Esophagus squamous epithelium (tissue), 5 donors: ENCODE measurements at regions not wholly inside any gene's neighbourhood (a gene's known extent, or its start where the extent isn't known, plus 50 kb on each side); places are given as distances from the start of the nearest gene placed in this dataset.

Experiments used
- DNase-seq: peaks from one replicate; lab custom pipeline; 2025; lab: John Stamatoyannopoulos, UW
- H3K27ac ChIP-seq, 4 donors: fragments of 200-600 bp; sonication (generic); one replicate each; pipeline ENCODE4 v1.5.1; 2016 to 2019; ENCODE audit warnings: mild to moderate bottlenecking in 1 of 4
- H3K27me3 ChIP-seq, 4 donors: fragments of 200-600 bp; sonication (generic); 1 replicate in 3 of 4; 2 replicates in 1 of 4; pipeline versions ENCODE4 v1.5.1 to v1.6.0; 2017 to 2021; ENCODE audit warnings: antibody characterized with exemption in 1 of 4
- H3K36me3 ChIP-seq, 3 donors: fragments of 200-600 bp; sonication (generic); one replicate each; pipeline ENCODE4 v1.5.1; 2016 to 2019
- H3K4me1 ChIP-seq, 3 donors: fragments of 200-600 bp; sonication (generic); one replicate each; pipeline ENCODE4 v1.5.1; 2017 to 2019
- H3K4me3 ChIP-seq, 4 donors: fragments of 200-600 bp; sonication (generic); 1 replicate in 3 of 4; 2 replicates in 1 of 4; pipeline ENCODE4 v1.5.1; 2016 to 2019; ENCODE audit warnings: mild to moderate bottlenecking in 2 of 4, moderate library complexity in 1 of 4
- H3K9me3 ChIP-seq, 3 donors: fragments of 200-600 bp; sonication (generic); one replicate each; pipeline ENCODE4 v1.5.1; 2016 to 2019
- POLR2A ChIP-seq, 4 donors: fragments of 450-650 bp; IDR thresholded peaks; one replicate each; pipeline ENCODE4 v1.6.1; 2017; ENCODE audit warnings: antibody characterized with exemption in 4 of 4, mild to moderate bottlenecking in 4 of 4, moderate library complexity in 3 of 4
- WGBS, 2 donors: methylation state at CpG; one replicate each; pipeline ENCODE4 v1.1.5; 2018; 5-methylcytosine and 5-hydroxymethylcytosine counted together
- intact Hi-C: fragments of 100-400 bp; cut with DNase I; formaldehyde crosslinking; loops from one replicate; pipeline ENCODE4 v1.15.0; 2022
- TF ChIP-seq, protein P1 (sequence below), 6 experiments: fragments of 450-650 bp in 4 of 6; fragments of 200-600 bp in 2 of 6; sonication (generic) in 2 of 6; IDR thresholded peaks; one replicate each; pipeline ENCODE4 v1.5.1; 2016 to 2019; ENCODE audit warnings: antibody characterized with exemption in 6 of 6, mild to moderate bottlenecking in 4 of 6, moderate library complexity in 4 of 6
- donor health status: DM: yes; HTN: yes; CAD: no.

DNA sequence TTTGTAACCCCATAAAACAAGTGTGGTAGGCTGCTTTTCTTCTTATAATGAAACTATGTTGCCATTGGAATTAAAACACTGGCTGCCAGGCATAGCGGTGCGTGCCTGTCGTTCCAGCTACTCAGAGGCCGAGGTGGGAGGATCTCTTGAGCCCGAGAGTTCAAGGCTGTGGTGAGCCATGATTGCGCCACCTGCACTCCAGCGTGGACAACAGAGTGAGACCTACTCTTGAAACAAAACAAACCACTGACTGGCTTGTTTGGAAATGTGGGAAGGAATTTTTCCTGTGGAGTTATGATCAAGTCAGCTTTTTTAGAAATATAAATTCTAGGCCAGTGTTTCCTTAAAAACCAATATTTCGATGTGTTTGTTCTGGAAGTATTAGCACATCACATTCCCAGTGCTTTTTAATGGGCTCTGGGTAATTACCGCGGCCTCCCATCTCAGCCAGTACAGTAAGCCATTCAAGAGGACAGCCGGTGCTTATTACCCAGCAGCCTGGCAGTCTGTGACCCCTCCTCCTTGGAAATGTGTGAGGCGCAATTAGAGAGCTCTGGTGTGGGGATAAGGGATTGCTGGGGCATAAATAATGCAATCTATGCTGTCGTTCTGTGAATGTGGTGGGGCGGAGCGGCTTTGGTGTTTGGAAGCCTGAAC is 58.3 kb upstream of the TRAK1 start:
- peaks cover 15 to 65% (median 41%) of the 10 kb centered on the region in 3 donors for H3K4me1 ChIP-seq
- peaks cover 0 to 12% (median 0%) of the 10 kb centered on the region in 3 donors for H3K36me3 ChIP-seq
- DNase-seq = no peak
- H3K27me3 ChIP-seq = no peaks in the 10 kb centered on the region
- H3K9me3 ChIP-seq = no peaks in the 10 kb centered on the region
- intact Hi-C loops = no loop called here
- H3K27ac ChIP-seq = peak overlapping the region; percentile 22 to 87 (median 78)
- TF ChIP-seq, protein P1, sequence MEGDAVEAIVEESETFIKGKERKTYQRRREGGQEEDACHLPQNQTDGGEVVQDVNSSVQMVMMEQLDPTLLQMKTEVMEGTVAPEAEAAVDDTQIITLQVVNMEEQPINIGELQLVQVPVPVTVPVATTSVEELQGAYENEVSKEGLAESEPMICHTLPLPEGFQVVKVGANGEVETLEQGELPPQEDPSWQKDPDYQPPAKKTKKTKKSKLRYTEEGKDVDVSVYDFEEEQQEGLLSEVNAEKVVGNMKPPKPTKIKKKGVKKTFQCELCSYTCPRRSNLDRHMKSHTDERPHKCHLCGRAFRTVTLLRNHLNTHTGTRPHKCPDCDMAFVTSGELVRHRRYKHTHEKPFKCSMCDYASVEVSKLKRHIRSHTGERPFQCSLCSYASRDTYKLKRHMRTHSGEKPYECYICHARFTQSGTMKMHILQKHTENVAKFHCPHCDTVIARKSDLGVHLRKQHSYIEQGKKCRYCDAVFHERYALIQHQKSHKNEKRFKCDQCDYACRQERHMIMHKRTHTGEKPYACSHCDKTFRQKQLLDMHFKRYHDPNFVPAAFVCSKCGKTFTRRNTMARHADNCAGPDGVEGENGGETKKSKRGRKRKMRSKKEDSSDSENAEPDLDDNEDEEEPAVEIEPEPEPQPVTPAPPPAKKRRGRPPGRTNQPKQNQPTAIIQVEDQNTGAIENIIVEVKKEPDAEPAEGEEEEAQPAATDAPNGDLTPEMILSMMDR (IDR thresholded peaks at IDR 0.05) = no peak
- TF ChIP-seq POLR2A (IDR thresholded peaks at IDR 0.05) = no peak
- H3K4me3 ChIP-seq = no peak overlapping the region
- WGBS, 2 donors = 39 to 57% methylated on average over 11 to 15 of the region's 15 CpGs

GRCh38 chr3:42031808-42032480 is 59.2 kb upstream of the TRAK1 start:
- H3K9me3 ChIP-seq = no peaks in the 10 kb centered on the region
- H3K4me3 ChIP-seq = no peak overlapping the region
- H3K27ac ChIP-seq = peak overlapping the region in 3 of 4 donors; percentile 75 to 81 (median 77)
- no peaks in the 10 kb centered on the region for H3K27me3 ChIP-seq
- H3K36me3 ChIP-seq = peaks cover 0 to 12% (median 0%) of the 10 kb centered on the region in 3 donors
- 29 to 38% methylated on average over 5 to 8 of the region's 8 CpGs for WGBS, 2 donors
- H3K4me1 ChIP-seq = peaks cover 15 to 67% (median 41%) of the 10 kb centered on the region in 3 donors
- intact Hi-C loops = no loop called here
- no peak for DNase-seq
- no peak for TF ChIP-seq POLR2A (IDR thresholded peaks at IDR 0.05)
- TF ChIP-seq, protein P1 (IDR thresholded peaks at IDR 0.05) = no peak

- intact Hi-C loops = no loop called here
- no peak for TF ChIP-seq POLR2A (IDR thresholded peaks at IDR 0.05)
- TF ChIP-seq, protein P1 (IDR thresholded peaks at IDR 0.05) = no peak
- H3K27me3 ChIP-seq = no peaks in the 10 kb centered on the region
- 80 to 93% methylated on average over 2 of the region's 2 CpGs for WGBS, 2 donors
- no peak overlapping the region for H3K27ac ChIP-seq
- no peaks in the 10 kb centered on the region for H3K36me3 ChIP-seq
- H3K4me1 ChIP-seq = peaks cover 21 to 66% (median 41%) of the 10 kb centered on the region in 3 donors
- H3K4me3 ChIP-seq = no peak overlapping the region
- H3K9me3 ChIP-seq = no peaks in the 10 kb centered on the region
- DNase-seq = no peak
Observed at GRCh38 chr3:42028474-42028873, 62.7 kb upstream of the TRAK1 start.

DNA sequence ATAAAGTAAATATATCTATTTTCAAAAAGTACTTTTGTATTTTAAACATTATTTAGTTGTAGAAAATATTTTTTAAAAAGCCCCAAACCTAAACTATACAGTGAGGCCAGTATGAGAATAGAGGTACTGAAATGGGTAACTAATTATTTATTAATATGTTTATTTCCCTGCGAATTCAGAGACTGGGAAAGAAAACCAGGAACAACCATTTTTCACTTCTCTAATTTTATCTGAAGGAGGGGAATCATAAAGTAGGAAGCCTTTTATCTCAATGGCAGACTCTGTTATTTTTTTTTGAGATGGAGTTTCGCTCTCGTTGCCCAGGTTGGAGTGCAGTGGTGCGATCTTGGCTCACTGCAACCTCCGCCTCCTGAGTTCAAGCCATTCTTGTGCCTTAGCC is 63.6 kb upstream of the TRAK1 start:
- WGBS, 2 donors = 85 to 97% methylated on average over 5 of the region's 5 CpGs
- Histone ChIP-seq H3K36me3 (no peaks in the 10 kb centered on the region), H3K9me3 (no peaks in the 10 kb centered on the region), H3K4me1 (peaks cover 21 to 57% (median 39%) of the 10 kb centered on the region in 3 donors), H3K27me3 (no peaks in the 10 kb centered on the region), H3K27ac (peak overlapping the region in 1 of 4 donors; percentile 9), H3K4me3 (no peak overlapping the region)
- intact Hi-C loops = no loop called here
- no peak for TF ChIP-seq POLR2A (IDR thresholded peaks at IDR 0.05)
- TF ChIP-seq, protein P1 (IDR thresholded peaks at IDR 0.05) = no peak
- no peak for DNase-seq
